ENCODE measurements at regions not wholly inside any gene's neighbourhood (a gene's known extent, or its start where the extent isn't known, plus 50 kb on each side); places are given as distances from the start of the nearest gene placed in this dataset.

- Histone ChIP-seq H3K79me2 (ENCODE audit: insufficient read depth, low read length) (no peaks in the 10 kb centered on the region), H3K9me2 (replicated peaks; ENCODE audit: insufficient read depth, low read length) (no peaks in the 10 kb centered on the region), H4K20me1 (ENCODE audit: low read depth, low read length) (no peaks in the 10 kb centered on the region), H3K27me3 (ENCODE audit: low read length) (no peaks in the 10 kb centered on the region), H2AFZ (ENCODE audit: low read depth, low read length, severe bottlenecking) (no peak overlapping the region), H3K9ac (ENCODE audit: low read length) (no peak overlapping the region), H3K9me3 (ENCODE audit: insufficient read depth, low read length) (no peaks in the 10 kb centered on the region), H3K36me3 (ENCODE audit: low read length) (no peaks in the 10 kb centered on the region), H3F3A (ENCODE audit: insufficient read depth) (no peaks in the 10 kb centered on the region), H3K4me3 (ENCODE audit: insufficient read depth, low read length, poor library complexity, severe bottlenecking) (no peak overlapping the region), H3K4me2 (ENCODE audit: low read depth, low read length, poor library complexity, severe bottlenecking) (no peak overlapping the region), H3K27ac (ENCODE audit: low read depth, low read length) (no peak overlapping the region)
- TF ChIP-seq CTCF (IDR thresholded peaks at IDR 0.05; ENCODE audit: insufficient read depth, low read length, poor library complexity, severe bottlenecking): no peak
- TF ChIP-seq EZH2phosphoT487 (conservative IDR thresholded peaks at IDR 0.05; ENCODE audit: low read length): no peak
Measured at GRCh38 chr3:13263770-13264467, 156.2 kb downstream of the NUP210 start.

GRCh38 chr3:13262493-13263211 lies 157.5 kb downstream of the NUP210 start:
- Histone ChIP-seq H2AFZ (ENCODE audit: low read depth, low read length, severe bottlenecking) (no peak overlapping the region), H3F3A (ENCODE audit: insufficient read depth) (no peaks in the 10 kb centered on the region), H3K4me3 (ENCODE audit: insufficient read depth, low read length, poor library complexity, severe bottlenecking) (no peak overlapping the region), H3K79me2 (ENCODE audit: insufficient read depth, low read length) (no peaks in the 10 kb centered on the region), H3K9me3 (ENCODE audit: insufficient read depth, low read length) (no peaks in the 10 kb centered on the region), H3K4me2 (ENCODE audit: low read depth, low read length, poor library complexity, severe bottlenecking) (no peak overlapping the region), H3K27ac (ENCODE audit: low read depth, low read length) (no peak overlapping the region), H4K20me1 (ENCODE audit: low read depth, low read length) (no peaks in the 10 kb centered on the region), H3K27me3 (ENCODE audit: low read length) (no peaks in the 10 kb centered on the region), H3K9ac (ENCODE audit: low read length) (no peak overlapping the region), H3K9me2 (replicated peaks; ENCODE audit: insufficient read depth, low read length) (no peaks in the 10 kb centered on the region), H3K36me3 (ENCODE audit: low read length) (no peaks in the 10 kb centered on the region)
- TF ChIP-seq EZH2phosphoT487 (conservative IDR thresholded peaks at IDR 0.05; ENCODE audit: low read length) (no peak), CTCF (IDR thresholded peaks at IDR 0.05; ENCODE audit: insufficient read depth, low read length, poor library complexity, severe bottlenecking) (no peak)

GRCh38 chr3:13261892-13262291 lies 158.2 kb downstream of the NUP210 start:
- Histone ChIP-seq H3K27me3 (ENCODE audit: low read length) (no peaks in the 10 kb centered on the region), H3F3A (ENCODE audit: insufficient read depth) (no peaks in the 10 kb centered on the region), H2AFZ (ENCODE audit: low read depth, low read length, severe bottlenecking) (no peak overlapping the region), H4K20me1 (ENCODE audit: low read depth, low read length) (no peaks in the 10 kb centered on the region), H3K4me3 (ENCODE audit: insufficient read depth, low read length, poor library complexity, severe bottlenecking) (no peak overlapping the region), H3K9ac (ENCODE audit: low read length) (no peak overlapping the region), H3K79me2 (ENCODE audit: insufficient read depth, low read length) (no peaks in the 10 kb centered on the region), H3K27ac (ENCODE audit: low read depth, low read length) (no peak overlapping the region), H3K9me3 (ENCODE audit: insufficient read depth, low read length) (no peaks in the 10 kb centered on the region), H3K4me2 (ENCODE audit: low read depth, low read length, poor library complexity, severe bottlenecking) (no peak overlapping the region), H3K36me3 (ENCODE audit: low read length) (no peaks in the 10 kb centered on the region), H3K9me2 (replicated peaks; ENCODE audit: insufficient read depth, low read length) (no peaks in the 10 kb centered on the region)
- TF ChIP-seq CTCF (IDR thresholded peaks at IDR 0.05; ENCODE audit: insufficient read depth, low read length, poor library complexity, severe bottlenecking): no peak

All from SU-DHL-6 (cell line).